Endothelial cell of umbilical vein (primary cell): ENCODE measurements at regions not wholly inside any gene's neighbourhood (a gene's known extent, or its start where the extent isn't known, plus 50 kb on each side); places are given as distances from the start of the nearest gene placed in this dataset.

Experiments used
- BruUV-seq: library from RNA; stranded (reverse); fragments of 400-500 nt; replicated peaks from 2 replicates; lab custom pipeline; 2021; lab: Mats Ljungman, UMichigan
- CTCF ChIA-PET: fragments of 300-600, 350-600 bp; sonication (Branson Sonifier 250); formaldehyde crosslinking; loops from one replicate; lab custom pipeline; 2021; ENCODE audit warnings: antibody characterized with exemption, inconsistent platforms; lab: Charles Lee
- POLR2A ChIA-PET: fragments of 300-600, 350-600 bp; sonication (Branson Sonifier 250); formaldehyde crosslinking; loops from one replicate; lab custom pipeline; 2021; ENCODE audit warnings: antibody characterized with exemption, inconsistent platforms; lab: Charles Lee
- DNase-seq: peaks from one replicate; pipeline ENCODE4 v3.0.0-alpha.2; 2011; ENCODE audit warnings: low read depth, low spot score
- FAIRE-seq: peaks from 2 replicates; lab custom pipeline; 2011; peaks lifted over from hg19 to GRCh38; lab: Jason Lieb, UNC
- H2AFZ ChIP-seq: 2 replicates; pipeline ENCODE4 v1.6.0; 2012; ENCODE audit warnings: low read depth, low read length, control low read depth, inconsistent platforms
- H3K27ac ChIP-seq: 2 replicates; pipeline ENCODE4 v1.5.1; 2011; ENCODE audit warnings: low read depth, mild to moderate bottlenecking, control low read depth, low read length, moderate library complexity; ENCODE audit not compliant: insufficient read depth
- H3K27me3 ChIP-seq, 2 experiments: 2 replicates each; pipeline versions ENCODE4 v1.6.0 to v1.6.1; 2011; ENCODE audit warnings: low read length in 2 of 2, mixed read lengths in 1 of 2; ENCODE audit not compliant: control insufficient read depth in 2 of 2, insufficient read depth in 2 of 2
- H3K36me3 ChIP-seq, 2 experiments: 2 replicates in 1 of 2; 3 replicates in 1 of 2; pipeline ENCODE4 v1.5.1; 2011; ENCODE audit warnings: low read length in 2 of 2, mild to moderate bottlenecking in 1 of 2, moderate library complexity in 1 of 2; ENCODE audit not compliant: control insufficient read depth in 2 of 2, insufficient read depth in 2 of 2; ENCODE audit errors: extremely low read depth in 1 of 2
- H3K4me1 ChIP-seq: 3 replicates; pipeline ENCODE4 v1.5.1; 2011; ENCODE audit warnings: mild to moderate bottlenecking, low read length; ENCODE audit not compliant: control insufficient read depth, insufficient read depth; ENCODE audit errors: extremely low read depth
- H3K4me2 ChIP-seq: 2 replicates; pipeline ENCODE4 v1.6.1; 2011; ENCODE audit warnings: low read length, control low read depth, mixed read lengths; ENCODE audit not compliant: insufficient read depth
- H3K4me3 ChIP-seq, 3 experiments: fragments of 200-600 bp in 1 of 3; sonication (generic), shearing (Covaris generic) in 1 of 3; replicated peaks in 1 of 3; 2 replicates each; pipeline ENCODE4 v1.5.1; 2011 to 2016; ENCODE audit warnings: control low read depth in 3 of 3, low read length in 3 of 3, mild to moderate bottlenecking in 2 of 3, inconsistent platforms in 1 of 3, low read depth in 1 of 3, moderate library complexity in 1 of 3; ENCODE audit not compliant: insufficient read depth in 1 of 3
- H3K79me2 ChIP-seq: 2 replicates; pipeline ENCODE4 v1.6.0; 2012; ENCODE audit warnings: low read length, inconsistent platforms; ENCODE audit not compliant: control insufficient read depth, insufficient read depth
- H3K9ac ChIP-seq: replicated peaks from 2 replicates; pipeline ENCODE3; 2011; ENCODE audit warnings: low read length, control low read depth; ENCODE audit not compliant: insufficient read depth; ENCODE audit errors: extremely low read depth
- H3K9me1 ChIP-seq: replicated peaks from 3 replicates; pipeline ENCODE4 v1.6.0; 2011; ENCODE audit warnings: mild to moderate bottlenecking, low read length; ENCODE audit not compliant: control insufficient read depth, insufficient read depth; ENCODE audit errors: extremely low read depth
- H3K9me3 ChIP-seq: replicated peaks from 2 replicates; pipeline ENCODE4 v1.5.1; 2012; ENCODE audit warnings: low read length, inconsistent platforms; ENCODE audit not compliant: control insufficient read depth, insufficient read depth
- H4K20me1 ChIP-seq: replicated peaks from 2 replicates; pipeline ENCODE3; 2011; ENCODE audit warnings: mild to moderate bottlenecking, low read length; ENCODE audit not compliant: control insufficient read depth, insufficient read depth; ENCODE audit errors: extremely low read depth
- EZH2 ChIP-seq: IDR thresholded peaks from 2 replicates; pipeline ENCODE4 v1.6.1; 2012; ENCODE audit warnings: borderline replicate concordance, low read depth, mild to moderate bottlenecking, moderate library complexity, low read length, inconsistent platforms; ENCODE audit not compliant: severe bottlenecking
- FOS ChIP-seq: IDR thresholded peaks from 2 replicates; pipeline ENCODE4 v1.6.1; 2011; ENCODE audit warnings: mild to moderate bottlenecking, low read length, moderate library complexity, borderline replicate concordance; ENCODE audit not compliant: insufficient read depth
- GATA2 ChIP-seq: IDR thresholded peaks from 2 replicates; pipeline ENCODE4 v1.7.0; 2011; ENCODE audit warnings: low read depth, mild to moderate bottlenecking, moderate library complexity, mixed read lengths, low read length; ENCODE audit not compliant: insufficient read length, insufficient read depth
- JUN ChIP-seq: IDR thresholded peaks from 2 replicates; pipeline ENCODE4 v1.6.1; 2011; ENCODE audit warnings: borderline replicate concordance, low read depth; ENCODE audit not compliant: insufficient read length, insufficient read depth
- MYC ChIP-seq: IDR thresholded peaks from one replicate; pipeline ENCODE4 v1.6.1; 2011; ENCODE audit warnings: mild to moderate bottlenecking, low read depth, low read length
- POLR2A ChIP-seq: IDR thresholded peaks from 2 replicates; pipeline ENCODE4 v1.6.1; 2012; ENCODE audit warnings: low read depth, mild to moderate bottlenecking, control low read depth, low read length
- POLR2AphosphoS5 ChIP-seq: IDR thresholded peaks from 2 replicates; pipeline ENCODE4 v1.6.1; 2012; ENCODE audit warnings: low read depth, mild to moderate bottlenecking, control low read depth, low read length, moderate library complexity; ENCODE audit not compliant: insufficient read depth
- dilution Hi-C: fragments of 300-500 bp; cut with MboI; formaldehyde crosslinking; loops from one replicate; pipeline ENCODE4 v1.15.0; 2019; ENCODE audit warnings: low sequenced_read_pairs; ENCODE audit not compliant: extremely low pct_ligation_motif_present
- intact Hi-C: fragments of 100-400 bp; cut with micrococcal nuclease; formaldehyde crosslinking; loops from one replicate; pipeline ENCODE4 v1.10.0; 2022
- TF ChIP-seq, protein P1 (sequence below): IDR thresholded peaks from 2 replicates; pipeline ENCODE4 v1.6.1; 2011; ENCODE audit not compliant: insufficient read depth, insufficient read length
- TF ChIP-seq, protein P2 (sequence below), 2 donors: IDR thresholded peaks; 1 replicate in 1 of 2; 2 replicates in 1 of 2; pipeline ENCODE4 v1.5.1; 2011; ENCODE audit warnings: low read length in 2 of 2, mild to moderate bottlenecking in 2 of 2, moderate library complexity in 2 of 2, control low read depth in 1 of 2, inconsistent platforms in 1 of 2, low read depth in 1 of 2; ENCODE audit not compliant: insufficient read depth in 1 of 2; ENCODE audit errors: extremely low read depth in 1 of 2

DNA sequence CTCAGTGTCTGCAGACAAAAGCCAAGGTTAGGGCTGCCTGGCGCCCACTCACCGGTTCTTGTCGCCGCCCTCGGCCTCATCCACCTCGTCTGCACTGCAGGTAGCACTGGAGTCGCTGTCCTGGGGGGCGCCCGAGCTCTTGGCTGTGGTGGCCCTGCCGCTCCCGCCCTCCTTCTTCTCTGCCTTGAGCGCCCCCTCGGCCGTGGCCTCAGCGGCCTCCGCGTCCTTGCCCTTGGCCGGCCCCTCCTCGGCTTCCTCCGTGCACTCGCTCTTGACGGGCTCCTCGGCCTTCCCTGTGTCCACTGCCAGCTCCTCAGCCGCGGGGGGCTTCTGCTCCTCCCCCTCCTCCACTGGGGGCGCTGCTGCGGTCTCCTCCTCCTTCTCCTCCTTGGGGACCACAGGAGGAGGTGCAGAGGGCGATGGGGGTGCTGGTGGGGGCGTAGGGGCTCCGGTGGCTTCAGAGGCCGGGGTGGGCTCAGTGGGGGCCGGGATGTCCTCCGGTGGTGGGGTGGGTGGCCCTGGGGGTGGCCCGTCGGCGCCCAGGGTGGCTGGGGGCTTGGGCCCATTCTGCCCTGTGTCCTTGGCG, 77.2 kb downstream of the RFLNA start:
- peaks cover 10 to 29% of the 10 kb centered on the region in 2 experiments for H3K36me3 ChIP-seq
- DNase-seq (no peak), FAIRE-seq (no peak)
- H3K4me2 ChIP-seq: no peak overlapping the region
- intact Hi-C loops: no loop called here
- no peak overlapping the region for H3K9ac ChIP-seq
- no peaks in the 10 kb centered on the region for H4K20me1 ChIP-seq
- no peaks in the 10 kb centered on the region for H3K9me3 ChIP-seq
- TSS peak; percentile 26 for BruUV-seq
- ChIA-PET CTCF (interaction anchor here (1.3 to 1.7 kb wide), 2 partner anchors 17 to 22 kb away, joined by 3 to 7 read pairs; no protein-coding TSS in a partner anchor), POLR2A (no interaction called here)
- dilution Hi-C loops: no loop called here
- no peaks in the 10 kb centered on the region for H3K9me1 ChIP-seq
- no peaks in the 10 kb centered on the region for H3K27me3 ChIP-seq
- peaks cover 34% of the 10 kb centered on the region for H3K4me1 ChIP-seq
- peaks cover 44% of the 10 kb centered on the region for H3K79me2 ChIP-seq
- no peak overlapping the region for H2AFZ ChIP-seq
- no peak overlapping the region for H3K4me3 ChIP-seq
- H3K27ac ChIP-seq: no peak overlapping the region
- TF ChIP-seq JUN (no peak), POLR2A (no peak), POLR2AphosphoS5 (no peak), GATA2 (no peak), FOS (no peak), MYC (no peak), EZH2 (no peak)
- TF ChIP-seq, protein P1, sequence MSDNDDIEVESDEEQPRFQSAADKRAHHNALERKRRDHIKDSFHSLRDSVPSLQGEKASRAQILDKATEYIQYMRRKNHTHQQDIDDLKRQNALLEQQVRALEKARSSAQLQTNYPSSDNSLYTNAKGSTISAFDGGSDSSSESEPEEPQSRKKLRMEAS: no peak
- TF ChIP-seq, protein P2, sequence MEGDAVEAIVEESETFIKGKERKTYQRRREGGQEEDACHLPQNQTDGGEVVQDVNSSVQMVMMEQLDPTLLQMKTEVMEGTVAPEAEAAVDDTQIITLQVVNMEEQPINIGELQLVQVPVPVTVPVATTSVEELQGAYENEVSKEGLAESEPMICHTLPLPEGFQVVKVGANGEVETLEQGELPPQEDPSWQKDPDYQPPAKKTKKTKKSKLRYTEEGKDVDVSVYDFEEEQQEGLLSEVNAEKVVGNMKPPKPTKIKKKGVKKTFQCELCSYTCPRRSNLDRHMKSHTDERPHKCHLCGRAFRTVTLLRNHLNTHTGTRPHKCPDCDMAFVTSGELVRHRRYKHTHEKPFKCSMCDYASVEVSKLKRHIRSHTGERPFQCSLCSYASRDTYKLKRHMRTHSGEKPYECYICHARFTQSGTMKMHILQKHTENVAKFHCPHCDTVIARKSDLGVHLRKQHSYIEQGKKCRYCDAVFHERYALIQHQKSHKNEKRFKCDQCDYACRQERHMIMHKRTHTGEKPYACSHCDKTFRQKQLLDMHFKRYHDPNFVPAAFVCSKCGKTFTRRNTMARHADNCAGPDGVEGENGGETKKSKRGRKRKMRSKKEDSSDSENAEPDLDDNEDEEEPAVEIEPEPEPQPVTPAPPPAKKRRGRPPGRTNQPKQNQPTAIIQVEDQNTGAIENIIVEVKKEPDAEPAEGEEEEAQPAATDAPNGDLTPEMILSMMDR (IDR thresholded peaks at IDR 0.05; ENCODE audit: extremely low read depth in 1 of 2, insufficient read depth in 1 of 2, low read depth in 1 of 2, low read length in 2 of 2): no peak
